Prostate gland (tissue), 2 donors: ENCODE measurements at regions not wholly inside any gene's neighbourhood (a gene's known extent, or its start where the extent isn't known, plus 50 kb on each side); places are given as distances from the start of the nearest gene placed in this dataset.

Experiments used
- CTCF ChIP-seq, 4 experiments: fragments of 200-600 bp in 2 of 4; fragments of 450-650 bp in 2 of 4; sonication (generic) in 2 of 4; IDR thresholded peaks; 1 replicate in 3 of 4; 2 replicates in 1 of 4; pipeline ENCODE4 v1.5.1; 2016 to 2019; ENCODE audit warnings: antibody characterized with exemption in 4 of 4, mild to moderate bottlenecking in 2 of 4, moderate library complexity in 2 of 4
- POLR2A ChIP-seq: fragments of 450-650 bp; IDR thresholded peaks from one replicate; pipeline ENCODE4 v1.6.1; 2016; ENCODE audit warnings: antibody characterized with exemption, mild to moderate bottlenecking
- POLR2AphosphoS5 ChIP-seq: sonication (generic); formaldehyde crosslinking; IDR thresholded peaks from one replicate; pipeline ENCODE4 v1.6.1; 2017; ENCODE audit warnings: antibody characterized with exemption

- TF ChIP-seq POLR2A (no peak), CTCF (IDR thresholded peaks at IDR 0.05) (no peak), POLR2AphosphoS5 (no peak)
Measured at GRCh38 chr5:126354858-126355731, 68.1 kb upstream of the GRAMD2B start.
